ENCODE measurements at regions not wholly inside any gene's neighbourhood (a gene's known extent, or its start where the extent isn't known, plus 50 kb on each side); places are given as distances from the start of the nearest gene placed in this dataset.
A peak's percentile ranks its signal among the peaks of the same experiment; 100 is the strongest.

DNA sequence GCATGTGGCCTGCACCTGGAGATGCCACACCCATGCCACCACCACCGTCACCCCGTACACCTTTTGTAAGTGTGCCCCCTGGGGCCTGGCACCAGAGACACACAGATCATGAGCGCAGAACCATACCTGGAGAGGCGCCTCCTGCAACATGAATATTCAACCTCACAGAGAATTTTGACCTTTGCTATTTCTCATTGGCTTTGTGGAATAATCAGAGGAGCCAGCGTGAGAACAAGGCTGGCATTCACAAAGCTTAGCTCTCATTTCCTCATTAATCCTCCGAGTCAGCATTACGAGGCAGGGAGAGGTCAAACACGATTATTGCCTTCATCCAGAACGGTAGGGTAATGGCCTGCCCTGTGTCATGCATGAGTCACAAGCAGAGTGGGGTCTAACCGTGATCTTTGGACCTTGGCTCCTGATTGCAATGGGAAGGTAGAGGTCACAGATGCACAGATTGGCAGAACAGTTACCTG lies 73.0 kb upstream of the POMGNT2 start:
- H3K9me3 ChIP-seq (ENCODE audit: control insufficient read depth, low read length): no peaks in the 10 kb centered on the region
- H3K4me3 ChIP-seq (ENCODE audit: low read length): no peak overlapping the region
- intact Hi-C loops (cut with DNase I): no loop called here
- 89% methylated on average over 10 of the region's 10 CpGs for WGBS
- DNase-seq (no peak), ATAC-seq (peak; percentile 40 to 57)
- peaks cover 3% of the 10 kb centered on the region for H3K4me1 ChIP-seq (ENCODE audit: control insufficient read depth, insufficient read depth, low read length)
- H3K27ac ChIP-seq (ENCODE audit: low read length): no peak overlapping the region
- H3K27me3 ChIP-seq (ENCODE audit: control insufficient read depth, insufficient read depth): no peaks in the 10 kb centered on the region

DNA sequence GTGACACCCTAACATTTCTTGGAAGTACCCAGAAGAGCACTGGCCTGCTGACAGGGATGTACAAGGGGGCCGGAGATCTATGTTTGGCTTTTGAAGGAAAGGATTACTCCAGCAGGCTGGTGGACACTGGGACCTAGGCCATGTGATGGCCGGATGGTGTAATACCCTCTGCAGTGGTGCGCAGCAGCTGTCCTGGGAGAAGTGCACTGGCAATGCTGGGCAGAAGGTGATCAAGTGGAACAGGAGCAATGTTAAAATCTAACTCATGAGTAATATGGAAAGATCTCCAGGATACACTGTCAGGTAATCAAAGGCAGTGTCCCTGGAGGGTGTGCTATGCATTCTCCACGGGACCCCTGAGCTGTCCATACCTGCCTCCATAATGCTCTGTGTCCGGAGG lies 71.2 kb upstream of the POMGNT2 start:
- intact Hi-C loops (cut with DNase I): no loop called here
- Histone ChIP-seq H3K4me1 (ENCODE audit: control insufficient read depth, insufficient read depth, low read length) (peaks cover 3% of the 10 kb centered on the region), H3K27ac (ENCODE audit: low read length) (peak overlapping the region; percentile 3), H3K4me3 (ENCODE audit: low read length) (no peak overlapping the region), H3K9me3 (ENCODE audit: control insufficient read depth, low read length) (no peaks in the 10 kb centered on the region), H3K27me3 (ENCODE audit: control insufficient read depth, insufficient read depth) (no peaks in the 10 kb centered on the region)
- no peak for DNase-seq
- no peak for ATAC-seq
- 84% methylated on average over 5 of the region's 5 CpGs for WGBS

DNA sequence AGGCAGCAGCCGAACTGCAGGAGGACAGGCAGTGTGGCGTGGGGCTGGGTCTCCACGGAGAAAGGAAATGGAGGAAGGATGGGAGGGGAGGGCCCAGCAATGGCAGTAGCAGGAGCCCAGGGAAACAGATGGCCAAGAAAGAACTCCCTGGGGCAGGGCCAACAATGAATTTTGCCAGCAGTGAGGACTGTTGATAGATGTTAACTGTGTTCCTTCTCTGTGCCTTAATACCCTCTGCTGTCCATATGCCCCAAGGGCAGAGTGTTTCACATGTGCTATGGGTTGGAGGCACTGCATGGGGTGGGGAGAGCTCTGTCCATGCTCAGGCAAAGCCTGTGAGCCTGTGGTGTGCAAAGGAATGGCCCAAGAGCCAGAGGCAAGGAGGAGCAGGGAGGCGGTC lies 70.8 kb upstream of the POMGNT2 start:
- Histone ChIP-seq H3K27ac (ENCODE audit: low read length) (peak overlapping the region; percentile 3), H3K27me3 (ENCODE audit: control insufficient read depth, insufficient read depth) (no peaks in the 10 kb centered on the region), H3K9me3 (ENCODE audit: control insufficient read depth, low read length) (no peaks in the 10 kb centered on the region), H3K4me1 (ENCODE audit: control insufficient read depth, insufficient read depth, low read length) (peaks cover 3% of the 10 kb centered on the region), H3K4me3 (ENCODE audit: low read length) (no peak overlapping the region)
- ATAC-seq (peak; percentile 36 to 39), DNase-seq (no peak)
- 64% methylated on average over 4 of the region's 4 CpGs for WGBS
- intact Hi-C loops (cut with DNase I): no loop called here

DNA sequence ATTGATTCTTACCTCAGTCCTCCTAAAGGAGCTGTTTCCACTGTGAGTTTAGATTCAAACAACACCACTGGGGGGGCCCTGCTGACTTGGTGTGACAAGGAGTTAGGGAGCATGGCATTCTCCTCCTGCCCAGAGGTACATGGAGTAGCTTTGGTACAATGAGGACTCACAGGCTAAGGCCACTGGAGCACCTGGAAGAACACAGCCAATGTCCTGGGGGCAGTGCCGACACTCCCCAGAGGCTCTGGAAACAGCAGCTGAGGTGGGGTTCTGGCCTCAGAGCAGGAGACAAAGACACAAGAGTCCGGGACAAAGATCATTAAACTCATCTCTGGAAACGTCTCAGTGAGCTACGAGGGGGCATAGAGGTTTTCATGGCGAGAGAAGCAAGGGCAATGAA lies 69.7 kb upstream of the POMGNT2 start:
- no peaks in the 10 kb centered on the region for H3K27me3 ChIP-seq (ENCODE audit: control insufficient read depth, insufficient read depth)
- 89% methylated on average over 5 of the region's 5 CpGs for WGBS
- H3K9me3 ChIP-seq (ENCODE audit: control insufficient read depth, low read length): no peaks in the 10 kb centered on the region
- H3K4me3 ChIP-seq (ENCODE audit: low read length): no peak overlapping the region
- no peak for DNase-seq
- no peak overlapping the region for H3K27ac ChIP-seq (ENCODE audit: low read length)
- no peak for ATAC-seq
- H3K4me1 ChIP-seq (ENCODE audit: control insufficient read depth, insufficient read depth, low read length): peaks cover 3% of the 10 kb centered on the region
- intact Hi-C loops (cut with DNase I): no loop called here

DNA sequence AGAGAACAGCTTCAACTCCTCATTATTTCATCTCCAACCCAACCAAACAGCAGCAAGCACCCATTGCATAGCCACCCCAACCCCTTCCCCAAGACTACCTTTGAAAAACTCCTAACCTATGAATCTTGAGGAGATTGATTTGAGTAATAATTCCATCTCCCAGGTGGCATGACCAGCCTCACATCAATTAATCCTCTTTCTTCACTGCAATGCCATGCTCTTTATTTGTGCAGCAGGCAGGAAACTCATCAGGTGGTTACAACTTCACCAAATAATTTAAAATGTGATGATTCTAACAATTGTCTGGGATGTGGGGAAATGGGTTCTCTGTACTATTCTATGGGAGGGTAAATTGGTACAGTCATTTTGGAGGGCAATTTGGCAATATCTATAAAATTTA lies 68.1 kb upstream of the POMGNT2 start:
- Histone ChIP-seq H3K27me3 (ENCODE audit: control insufficient read depth, insufficient read depth) (no peaks in the 10 kb centered on the region), H3K4me1 (ENCODE audit: control insufficient read depth, insufficient read depth, low read length) (peaks cover 3% of the 10 kb centered on the region), H3K4me3 (ENCODE audit: low read length) (no peak overlapping the region), H3K9me3 (ENCODE audit: control insufficient read depth, low read length) (no peaks in the 10 kb centered on the region), H3K27ac (ENCODE audit: low read length) (no peak overlapping the region)
- intact Hi-C loops (cut with DNase I): no loop called here
- ATAC-seq (no peak), DNase-seq (no peak)

DNA sequence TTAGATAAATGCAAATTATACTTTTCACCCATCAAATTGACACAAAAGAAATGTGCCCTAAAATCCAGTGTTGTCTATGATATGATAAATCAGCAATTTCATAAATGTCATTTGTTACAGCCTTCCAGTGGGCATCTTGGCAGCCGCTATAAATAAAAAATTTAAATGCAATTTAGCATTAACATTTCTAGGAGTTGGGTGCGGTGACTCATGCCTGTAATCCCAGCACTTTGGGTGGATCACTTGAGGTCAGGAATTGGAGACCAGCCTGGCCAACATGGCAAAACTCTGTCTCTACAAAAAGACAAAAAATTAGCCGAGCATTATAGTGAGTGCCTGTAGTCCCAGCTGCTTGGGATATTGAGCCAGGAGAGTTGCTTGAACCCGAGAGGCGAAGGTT lies 65.9 kb upstream of the POMGNT2 start:
- no peak for DNase-seq
- 93% methylated on average over 5 of the region's 5 CpGs for WGBS
- H3K4me3 ChIP-seq (ENCODE audit: low read length): no peak overlapping the region
- no peaks in the 10 kb centered on the region for H3K9me3 ChIP-seq (ENCODE audit: control insufficient read depth, low read length)
- H3K27me3 ChIP-seq (ENCODE audit: control insufficient read depth, insufficient read depth): no peaks in the 10 kb centered on the region
- peaks cover under 1% of the 10 kb centered on the region for H3K4me1 ChIP-seq (ENCODE audit: control insufficient read depth, insufficient read depth, low read length)
- no peak overlapping the region for H3K27ac ChIP-seq (ENCODE audit: low read length)
- intact Hi-C loops (cut with DNase I): no loop called here
- ATAC-seq: no peak

DNA sequence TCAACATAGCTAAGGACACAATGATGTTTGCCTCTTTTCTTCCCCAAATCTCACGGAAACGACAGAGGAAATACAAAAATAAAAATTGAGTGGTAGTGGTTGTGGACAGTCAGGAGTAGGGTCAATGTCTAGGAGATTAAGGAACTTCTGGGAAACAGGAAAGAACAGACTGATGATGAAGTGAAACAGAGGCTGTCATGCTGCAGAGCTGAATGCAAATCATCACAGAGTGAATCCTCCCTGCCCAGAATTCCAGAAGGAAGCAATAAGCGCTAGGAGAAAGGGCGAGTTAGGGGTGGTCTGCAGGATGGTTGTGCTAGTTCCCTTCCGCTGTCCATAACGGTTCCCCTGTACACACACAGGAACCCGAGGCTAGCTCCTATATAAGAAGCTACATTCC lies 64.7 kb upstream of the POMGNT2 start:
- no peak for DNase-seq
- WGBS: 83% methylated on average over 7 of the region's 7 CpGs

DNA sequence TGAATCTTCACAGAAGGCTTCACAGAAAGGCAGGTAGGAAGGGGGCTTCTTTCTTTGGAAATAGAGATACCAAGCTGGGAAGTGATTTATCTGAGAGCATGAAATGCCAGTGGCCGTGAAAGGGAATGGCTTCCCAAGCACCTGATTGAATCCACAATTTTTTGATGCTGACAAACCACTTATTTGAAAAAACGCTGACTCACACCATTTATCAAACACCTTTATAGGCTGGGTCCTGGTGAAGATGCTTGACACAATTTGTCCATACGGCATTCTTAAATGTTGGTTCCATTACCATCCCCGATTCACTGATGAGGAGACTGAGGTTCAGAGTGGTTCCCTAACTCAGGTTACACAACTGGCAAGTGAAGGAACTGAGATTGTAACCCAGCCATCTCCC lies 64.1 kb upstream of the POMGNT2 start:
- no peak for DNase-seq
- Histone ChIP-seq H3K27ac (ENCODE audit: low read length) (no peak overlapping the region), H3K4me3 (ENCODE audit: low read length) (no peak overlapping the region), H3K27me3 (ENCODE audit: control insufficient read depth, insufficient read depth) (no peaks in the 10 kb centered on the region), H3K4me1 (ENCODE audit: control insufficient read depth, insufficient read depth, low read length) (no peaks in the 10 kb centered on the region), H3K9me3 (ENCODE audit: control insufficient read depth, low read length) (no peaks in the 10 kb centered on the region)
- ATAC-seq: no peak
- intact Hi-C loops (cut with DNase I): loop anchor here in 2 of 4 donors (10.0 kb wide), 2 partner anchors 205 to 335 kb away; no protein-coding TSS in a partner anchor
- WGBS: 92% methylated on average over 4 of the region's 4 CpGs

More for the DNA sequence above, 64.7 kb upstream of the POMGNT2 start:
- no peak overlapping the region for H3K27ac ChIP-seq (ENCODE audit: low read length)
- no peaks in the 10 kb centered on the region for H3K9me3 ChIP-seq (ENCODE audit: control insufficient read depth, low read length)
- H3K4me1 ChIP-seq (ENCODE audit: control insufficient read depth, insufficient read depth, low read length): no peaks in the 10 kb centered on the region
- H3K4me3 ChIP-seq (ENCODE audit: low read length): no peak overlapping the region
- no peaks in the 10 kb centered on the region for H3K27me3 ChIP-seq (ENCODE audit: control insufficient read depth, insufficient read depth)
- intact Hi-C loops (cut with DNase I): no loop called here
- no peak for ATAC-seq

DNA sequence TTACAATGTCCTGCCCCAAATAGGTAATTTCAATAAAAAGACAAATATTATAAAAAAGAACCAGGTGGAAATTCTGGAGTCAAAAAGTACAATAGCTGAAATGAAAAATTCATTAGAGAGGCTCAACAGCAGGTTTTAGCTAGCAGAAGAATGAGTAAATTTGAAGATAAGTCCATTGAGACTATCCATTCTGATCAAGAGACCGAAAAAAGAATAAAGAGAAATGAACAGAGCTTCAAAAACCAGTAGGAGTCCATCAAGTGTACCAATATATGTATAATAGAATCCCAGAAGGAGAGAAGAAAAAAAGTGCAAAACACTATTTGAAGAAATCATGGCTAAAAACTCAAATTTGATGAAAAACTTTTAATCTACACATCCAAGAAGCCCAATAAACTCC lies 60.5 kb upstream of the POMGNT2 start:
- no peaks in the 10 kb centered on the region for H3K9me3 ChIP-seq (ENCODE audit: control insufficient read depth, low read length)
- no peak for ATAC-seq
- H3K27ac ChIP-seq (ENCODE audit: low read length): no peak overlapping the region
- no peaks in the 10 kb centered on the region for H3K4me1 ChIP-seq (ENCODE audit: control insufficient read depth, insufficient read depth, low read length)
- DNase-seq: no peak
- 69% methylated on average over 1 of the region's 1 CpG for WGBS
- no peaks in the 10 kb centered on the region for H3K27me3 ChIP-seq (ENCODE audit: control insufficient read depth, insufficient read depth)
- H3K4me3 ChIP-seq (ENCODE audit: low read length): no peak overlapping the region
- intact Hi-C loops (cut with DNase I): loop anchor here in 2 of 4 donors (10.0 kb wide), 2 partner anchors 208 to 338 kb away; no protein-coding TSS in a partner anchor

DNA sequence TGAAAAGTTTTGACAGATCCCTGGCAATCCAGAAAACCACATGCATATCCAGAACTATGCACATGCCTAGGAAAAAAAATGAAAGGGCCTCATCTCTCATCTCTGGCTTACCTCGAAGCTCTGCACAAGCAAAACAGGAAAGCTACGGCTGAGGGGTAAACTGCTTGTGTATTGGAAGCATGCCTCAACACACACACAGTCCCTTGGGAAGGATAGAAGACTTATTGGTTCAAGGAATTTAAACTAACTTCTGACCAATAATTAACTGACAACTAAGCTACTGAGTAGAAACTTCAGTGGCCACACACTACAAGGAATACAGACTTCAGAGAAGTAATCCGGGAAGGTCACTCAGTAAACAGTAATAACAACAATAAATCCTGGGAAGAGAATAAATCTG lies 59.9 kb upstream of the POMGNT2 start:
- Histone ChIP-seq H3K27ac (ENCODE audit: low read length) (no peak overlapping the region), H3K4me1 (ENCODE audit: control insufficient read depth, insufficient read depth, low read length) (no peaks in the 10 kb centered on the region), H3K9me3 (ENCODE audit: control insufficient read depth, low read length) (no peaks in the 10 kb centered on the region), H3K4me3 (ENCODE audit: low read length) (no peak overlapping the region), H3K27me3 (ENCODE audit: control insufficient read depth, insufficient read depth) (no peaks in the 10 kb centered on the region)
- DNase-seq (no peak), ATAC-seq (no peak)
- intact Hi-C loops (cut with DNase I): loop anchor here in 2 of 4 donors (10.0 kb wide), 2 partner anchors 209 to 339 kb away; no protein-coding TSS in a partner anchor
- 85% methylated on average over 3 of the region's 3 CpGs for WGBS

DNA sequence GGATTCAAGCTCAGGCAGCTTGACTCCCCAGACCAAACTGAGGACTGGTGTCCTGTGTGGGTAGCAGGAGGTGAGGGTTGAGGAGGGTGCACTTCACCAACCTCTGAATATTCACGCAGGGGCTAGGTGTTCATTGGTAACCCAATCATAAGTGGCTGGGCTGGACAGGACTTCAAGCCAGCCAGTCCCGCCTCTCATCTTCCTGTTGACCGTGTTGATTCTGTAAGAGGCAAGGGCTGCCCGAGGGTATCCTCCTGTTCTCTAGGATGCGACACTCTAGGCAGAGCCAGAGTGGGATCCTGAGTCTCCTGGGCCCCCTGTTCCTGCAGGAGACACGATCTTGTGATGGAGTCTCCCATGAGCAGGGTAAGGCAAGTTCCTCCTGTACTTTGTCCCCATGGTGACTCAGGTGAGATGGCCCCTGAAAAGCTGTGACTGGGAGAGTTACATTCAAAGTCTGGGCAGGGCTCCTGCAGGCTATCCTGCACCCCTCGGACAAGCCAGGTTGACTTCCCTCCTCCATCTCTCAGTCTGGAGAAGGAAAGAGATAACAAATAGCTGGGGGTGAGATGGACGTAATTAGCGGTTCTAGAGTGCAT lies 58.1 kb upstream of the POMGNT2 start:
- Histone ChIP-seq H3K4me1 (ENCODE audit: control insufficient read depth, insufficient read depth, low read length) (no peaks in the 10 kb centered on the region), H3K4me3 (ENCODE audit: low read length) (no peak overlapping the region), H3K9me3 (ENCODE audit: control insufficient read depth, low read length) (no peaks in the 10 kb centered on the region), H3K27ac (ENCODE audit: low read length) (no peak overlapping the region), H3K27me3 (ENCODE audit: control insufficient read depth, insufficient read depth) (no peaks in the 10 kb centered on the region)
- ATAC-seq: no peak
- intact Hi-C loops (cut with DNase I): loop anchor here (5.0 to 10.0 kb wide), 3 partner anchors 211 to 341 kb away; no protein-coding TSS in a partner anchor
- DNase-seq: no peak
- 73% methylated on average over 9 of the region's 9 CpGs for WGBS
